GM18498 (cell line): ENCODE measurements at regions not wholly inside any gene's neighbourhood (a gene's known extent, or its start where the extent isn't known, plus 50 kb on each side); places are given as distances from the start of the nearest gene placed in this dataset.
"Not testable (repeated sequence)": the region's sequence is repeated elsewhere in the genome, so short reads cannot be mapped to it uniquely, and the experiment has no call there.

ENCODE experiments used
- ATAC-seq: cut with Tn5 transposase; IDR thresholded peaks from one replicate; pipeline ENCODE4 v1.9.1; 2021; ENCODE audit warnings: mild to moderate bottlenecking, moderate library complexity; ENCODE audit not compliant: unreplicated experiment

DNA sequence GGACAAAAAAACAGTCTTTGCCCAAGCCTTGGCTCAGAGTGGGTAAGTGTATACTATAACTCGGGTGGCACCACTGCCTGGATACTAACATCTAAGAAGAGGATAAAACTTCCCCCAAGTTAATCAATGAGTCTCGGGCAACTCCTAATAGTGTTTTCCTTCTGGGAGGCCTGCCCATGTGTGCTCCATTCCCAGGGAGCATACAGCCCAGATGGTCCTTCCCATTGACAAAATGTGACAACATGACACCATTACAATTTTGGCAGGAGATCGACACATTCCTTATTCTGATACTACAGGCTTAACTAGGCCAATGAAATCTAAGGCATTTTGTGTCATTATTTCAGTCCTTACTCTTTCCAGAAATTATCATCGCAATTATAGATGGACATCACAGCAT is 52.7 kb upstream of the CRIM1 start:
- ATAC-seq = no peak

DNA sequence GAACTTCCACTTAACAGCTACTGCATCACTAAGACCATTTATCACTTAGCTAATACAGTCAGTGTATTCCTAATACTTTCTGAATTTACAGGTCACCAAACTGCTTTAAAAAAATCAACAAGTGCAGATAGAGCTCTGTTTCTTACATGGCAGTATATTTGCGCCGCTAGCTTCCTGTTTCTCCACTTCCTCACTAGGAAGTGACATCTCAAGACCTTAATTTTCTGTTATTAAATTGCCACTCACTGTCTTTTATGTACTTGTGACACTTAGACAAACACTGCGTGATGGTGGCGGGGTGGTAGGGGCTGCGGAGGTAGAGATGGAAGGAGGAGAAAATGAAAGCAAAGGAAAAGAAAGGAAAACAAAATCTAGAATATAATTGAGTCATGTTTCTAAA is 53.7 kb upstream of the CRIM1 start:
- no peak for ATAC-seq

DNA sequence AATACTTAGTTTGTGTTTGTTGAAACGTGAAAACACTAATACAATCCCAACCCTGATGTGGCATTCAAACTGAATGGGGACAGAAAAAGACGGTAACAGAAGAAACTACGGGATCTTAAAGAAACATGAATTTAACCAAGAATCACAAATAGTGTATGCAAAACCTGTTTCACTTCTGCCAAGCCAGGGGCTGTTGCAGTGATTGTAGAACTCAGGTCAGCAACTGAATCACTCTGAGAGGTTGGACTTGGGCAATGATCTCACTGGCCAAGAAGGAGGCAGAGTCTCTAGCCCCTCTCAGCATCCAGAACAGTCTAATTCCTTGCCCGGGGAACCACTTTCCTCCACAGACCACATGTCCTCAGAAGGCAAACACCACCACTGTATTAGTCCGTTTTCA is 54.9 kb upstream of the CRIM1 start:
- ATAC-seq = peak; percentile 56

GRCh38 chr2:36296798-36297197 is 58.8 kb upstream of the CRIM1 start:
- ATAC-seq = no peak

- no peak for ATAC-seq
Measured at GRCh38 chr2:36294316-36294721, 61.3 kb upstream of the CRIM1 start.

- no peak for ATAC-seq
Measured at GRCh38 chr2:36290306-36290856, 65.2 kb upstream of the CRIM1 start.

DNA sequence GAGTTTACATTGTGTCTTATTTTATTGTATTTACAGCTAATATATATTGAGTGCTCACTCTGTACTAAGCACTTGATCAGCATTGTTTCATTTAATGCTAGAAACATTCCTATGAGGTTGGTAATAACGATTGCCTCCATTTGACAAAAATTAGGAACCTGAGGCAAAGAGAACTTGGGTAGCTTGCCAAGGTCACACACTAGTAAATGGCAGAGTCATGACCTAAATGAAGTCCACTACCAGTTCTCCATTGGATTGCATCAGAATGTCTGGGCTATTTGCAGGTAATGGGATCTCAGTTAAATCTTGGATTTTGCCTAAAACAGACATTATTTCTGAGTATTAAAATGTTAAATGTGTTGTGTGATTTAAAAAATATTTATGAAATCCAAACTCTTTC is 65.8 kb upstream of the CRIM1 start:
- no peak for ATAC-seq

- ATAC-seq = no peak
Measured at GRCh38 chr2:36287363-36288275, 68.0 kb upstream of the CRIM1 start.

- ATAC-seq = not testable (repeated sequence)
Measured at GRCh38 chr2:36279506-36279905, 76.1 kb upstream of the CRIM1 start.

- ATAC-seq = no peak
Measured at GRCh38 chr2:36277881-36278523, 77.6 kb upstream of the CRIM1 start.

DNA sequence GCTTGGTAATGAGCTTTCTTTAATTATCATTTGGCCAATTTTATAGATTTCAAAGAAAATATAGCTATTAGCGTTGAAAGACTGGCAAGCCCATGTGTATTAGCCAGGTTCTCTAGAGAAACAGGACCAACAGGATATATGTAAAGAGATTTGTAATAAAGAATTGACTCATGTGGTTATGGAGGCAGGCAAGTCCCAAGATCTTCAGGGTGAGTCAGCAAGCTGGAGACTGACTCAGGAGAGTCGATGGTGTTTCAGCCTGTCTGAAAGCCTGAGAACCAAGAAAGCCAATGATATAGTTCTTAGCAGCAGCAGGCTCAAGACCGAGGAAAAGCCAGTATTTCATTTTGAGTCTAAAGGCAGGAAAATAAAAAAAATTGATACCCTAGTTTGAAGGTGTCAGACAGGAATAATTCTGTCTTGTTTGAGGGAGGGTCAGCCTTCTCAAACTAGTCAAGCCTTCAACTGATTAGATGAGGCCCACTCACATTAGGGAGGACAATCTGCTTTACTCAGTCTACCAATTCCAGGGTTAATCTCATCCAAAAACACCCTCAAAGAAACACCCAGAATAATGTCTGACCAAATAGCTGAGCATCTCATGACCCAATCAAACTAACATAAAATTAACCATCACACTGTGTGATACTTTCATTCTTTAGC is 78.3 kb upstream of the CRIM1 start:
- ATAC-seq = no peak

- ATAC-seq = no peak
Measured at GRCh38 chr2:36271266-36271665, 84.3 kb upstream of the CRIM1 start.

GRCh38 chr2:36270758-36271157 is 84.8 kb upstream of the CRIM1 start:
- no peak for ATAC-seq

GRCh38 chr2:36267194-36267593 is 88.4 kb upstream of the CRIM1 start:
- ATAC-seq = no peak

GRCh38 chr2:36266536-36267121 is 88.9 kb upstream of the CRIM1 start:
- ATAC-seq = no peak

- ATAC-seq = no peak
Measured at GRCh38 chr2:36262581-36262980, 93.0 kb upstream of the CRIM1 start.

- ATAC-seq = no peak
Measured at GRCh38 chr2:36255863-36256262, 99.7 kb upstream of the CRIM1 start.

DNA sequence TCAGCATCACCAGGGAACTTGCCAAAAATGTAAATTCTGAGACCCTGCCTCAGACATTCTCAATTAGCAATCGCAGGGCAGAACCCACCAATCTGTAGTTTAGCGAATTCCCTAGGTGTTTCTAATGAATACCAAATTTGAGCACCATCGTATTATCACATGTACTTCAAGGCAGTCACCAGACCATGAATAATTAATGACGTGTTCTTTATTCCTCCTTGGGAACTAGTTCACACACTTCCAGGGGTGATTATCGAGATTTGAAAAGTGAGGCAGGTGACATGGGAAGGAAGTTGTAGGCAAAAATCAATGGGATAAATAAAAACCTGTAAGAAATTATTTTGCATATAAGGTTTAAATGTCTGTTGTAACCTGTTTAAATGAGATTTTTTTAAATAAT is 102.5 kb upstream of the CRIM1 start:
- ATAC-seq = no peak

DNA sequence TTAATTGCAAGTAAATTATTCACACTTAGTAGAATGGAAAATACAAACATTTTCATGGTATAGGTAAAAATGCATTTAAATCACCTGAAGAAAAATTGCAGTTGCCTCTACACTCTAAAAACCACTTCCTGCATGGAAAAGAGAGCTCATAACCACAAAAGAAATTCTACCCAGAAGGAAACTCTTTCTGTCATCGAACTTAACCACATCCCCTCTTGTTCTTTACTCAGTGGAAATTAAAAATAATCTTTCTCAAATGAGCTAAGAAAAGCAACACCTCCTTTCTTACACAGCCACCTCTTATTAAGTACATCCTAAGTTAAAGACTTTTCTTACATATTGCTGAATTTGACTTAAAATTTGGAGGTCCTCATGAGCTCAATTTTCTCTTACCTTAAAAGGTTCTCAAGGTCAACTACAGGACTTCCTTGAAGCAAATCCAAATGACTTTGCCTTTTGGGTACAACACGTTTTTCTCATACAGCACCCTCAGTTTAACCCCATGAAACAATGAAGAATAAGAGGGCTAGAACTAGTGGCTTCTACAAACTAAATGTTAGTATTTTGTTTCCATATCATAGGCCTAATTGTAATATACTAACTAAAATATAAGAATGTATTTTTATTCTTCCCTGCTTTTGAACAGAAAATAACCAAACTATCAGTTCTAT is 109.1 kb upstream of the CRIM1 start:
- peak; percentile 85 for ATAC-seq

DNA sequence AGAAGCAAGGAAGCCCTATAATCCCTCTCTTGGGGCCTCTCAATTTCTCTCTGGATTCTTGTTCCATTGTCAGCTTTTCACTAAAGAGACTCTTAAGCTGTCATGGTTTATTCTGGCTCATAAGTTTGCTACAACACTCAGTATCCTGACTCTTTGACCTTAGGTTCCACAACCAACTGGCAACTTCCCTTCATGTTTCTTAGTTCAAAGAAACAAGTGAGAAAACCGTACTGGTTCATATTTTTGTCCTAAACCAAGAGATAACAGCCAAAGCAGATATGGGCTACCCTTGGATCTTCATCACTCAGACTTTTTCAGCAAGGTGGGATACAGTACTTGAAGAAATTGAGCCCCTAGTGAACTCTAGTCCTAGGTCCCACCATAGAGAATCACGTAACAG is 109.9 kb upstream of the CRIM1 start:
- no peak for ATAC-seq

GRCh38 chr2:36238106-36238505 is 117.5 kb upstream of the CRIM1 start:
- no peak for ATAC-seq
